ENCODE measurements at regions not wholly inside any gene's neighbourhood (a gene's known extent, or its start where the extent isn't known, plus 50 kb on each side); places are given as distances from the start of the nearest gene placed in this dataset.
"Not testable (repeated sequence)": the region's sequence is repeated elsewhere in the genome, so short reads cannot be mapped to it uniquely, and the experiment has no call there.

GRCh38 chr12:34097213-34097612 lies 74.9 kb downstream of the ALG10 start:
- DNase-seq, result no peak

GRCh38 chr12:34105392-34105933 lies 83.2 kb downstream of the ALG10 start:
- no peak for DNase-seq

- DNase-seq, result no peak
Observed at GRCh38 chr12:34106172-34106571, 83.9 kb downstream of the ALG10 start.

GRCh38 chr12:34107016-34107415 lies 84.7 kb downstream of the ALG10 start:
- no peak for DNase-seq

GRCh38 chr12:34107781-34108404 lies 85.6 kb downstream of the ALG10 start:
- no peak for DNase-seq

GRCh38 chr12:34108405-34108803 lies 86.1 kb downstream of the ALG10 start:
- no peak for DNase-seq

- no peak for DNase-seq
Observed at GRCh38 chr12:34108967-34109366, 86.7 kb downstream of the ALG10 start.

- no peak for DNase-seq
Observed at GRCh38 chr12:34109390-34109789, 87.1 kb downstream of the ALG10 start.

- DNase-seq, result not testable (repeated sequence)
Observed at GRCh38 chr12:34109909-34110531, 87.7 kb downstream of the ALG10 start.

GRCh38 chr12:34119366-34119765 lies 97.1 kb downstream of the ALG10 start:
- no peak for DNase-seq

- no peak for DNase-seq
Observed at GRCh38 chr12:34121360-34121759, 99.1 kb downstream of the ALG10 start.

- peak in 1 of 2 experiments; percentile 49 for DNase-seq
Observed at GRCh38 chr12:34123092-34123491, 100.8 kb downstream of the ALG10 start.

GRCh38 chr12:34124608-34125007 lies 102.3 kb downstream of the ALG10 start:
- DNase-seq, result no peak

GRCh38 chr12:34126239-34126641 lies 103.9 kb downstream of the ALG10 start:
- DNase-seq, result no peak

GRCh38 chr12:34126805-34127204 lies 104.5 kb downstream of the ALG10 start:
- DNase-seq, result no peak

GRCh38 chr12:34127379-34127778 lies 105.1 kb downstream of the ALG10 start:
- not testable (repeated sequence) for DNase-seq

- no peak for DNase-seq
Observed at GRCh38 chr12:34142430-34142829, 120.1 kb downstream of the ALG10 start.

- no peak for DNase-seq
Observed at GRCh38 chr12:34151019-34151418, 128.7 kb downstream of the ALG10 start.

- no peak for DNase-seq
Observed at GRCh38 chr12:34163443-34163842, 141.1 kb downstream of the ALG10 start.

- DNase-seq, result no peak
Observed at GRCh38 chr12:34166427-34167060, 144.2 kb downstream of the ALG10 start.

GRCh38 chr12:34168507-34168906 lies 146.2 kb downstream of the ALG10 start:
- not testable (repeated sequence) for DNase-seq

- no peak for DNase-seq
Observed at GRCh38 chr12:34186492-34186891, 164.2 kb downstream of the ALG10 start.

- DNase-seq, result no peak
Observed at GRCh38 chr12:34188974-34189373, 166.7 kb downstream of the ALG10 start.

- DNase-seq, result no peak
Observed at GRCh38 chr12:34190054-34190453, 167.8 kb downstream of the ALG10 start.

Measured in NCI-H524 (cell line).